ENCODE measurements at regions not wholly inside any gene's neighbourhood (a gene's known extent, or its start where the extent isn't known, plus 50 kb on each side); places are given as distances from the start of the nearest gene placed in this dataset.

- Mint-ChIP-seq H3K9me3 (ENCODE audit: low read depth) (no peaks in the 10 kb centered on the region), H3K27me3 (no peaks in the 10 kb centered on the region), H3K36me3 (ENCODE audit: insufficient read depth) (no peaks in the 10 kb centered on the region), H3K4me3 (ENCODE audit: low read depth) (no peak overlapping the region), H3K4me1 (ENCODE audit: low read depth) (peaks cover 58% of the 10 kb centered on the region), H3K27ac (peak overlapping the region; percentile 95)
- DNase-seq (ENCODE audit: low spot score, unreplicated experiment) = no peak
- TF ChIP-seq CTCF (IDR thresholded peaks at IDR 0.05; ENCODE audit: unreplicated experiment) = no peak
These were observed 179.5 kb upstream of the NECTIN1 start for GRCh38 chr11:119908573-119908904.

- H3K27me3 Mint-ChIP-seq = no peaks in the 10 kb centered on the region
- DNase-seq (ENCODE audit: low spot score, unreplicated experiment) = no peak
- H3K27ac Mint-ChIP-seq = peak overlapping the region; percentile 95
- H3K4me1 Mint-ChIP-seq (ENCODE audit: low read depth) = peaks cover 63% of the 10 kb centered on the region
- H3K36me3 Mint-ChIP-seq (ENCODE audit: insufficient read depth) = no peaks in the 10 kb centered on the region
- peak; percentile 19 for TF ChIP-seq CTCF (IDR thresholded peaks at IDR 0.05; ENCODE audit: unreplicated experiment)
- no peaks in the 10 kb centered on the region for H3K9me3 Mint-ChIP-seq (ENCODE audit: low read depth)
- peak overlapping the region; percentile 37 for H3K4me3 Mint-ChIP-seq (ENCODE audit: low read depth)
These were observed 179.0 kb upstream of the NECTIN1 start for GRCh38 chr11:119907878-119908572.

DNA sequence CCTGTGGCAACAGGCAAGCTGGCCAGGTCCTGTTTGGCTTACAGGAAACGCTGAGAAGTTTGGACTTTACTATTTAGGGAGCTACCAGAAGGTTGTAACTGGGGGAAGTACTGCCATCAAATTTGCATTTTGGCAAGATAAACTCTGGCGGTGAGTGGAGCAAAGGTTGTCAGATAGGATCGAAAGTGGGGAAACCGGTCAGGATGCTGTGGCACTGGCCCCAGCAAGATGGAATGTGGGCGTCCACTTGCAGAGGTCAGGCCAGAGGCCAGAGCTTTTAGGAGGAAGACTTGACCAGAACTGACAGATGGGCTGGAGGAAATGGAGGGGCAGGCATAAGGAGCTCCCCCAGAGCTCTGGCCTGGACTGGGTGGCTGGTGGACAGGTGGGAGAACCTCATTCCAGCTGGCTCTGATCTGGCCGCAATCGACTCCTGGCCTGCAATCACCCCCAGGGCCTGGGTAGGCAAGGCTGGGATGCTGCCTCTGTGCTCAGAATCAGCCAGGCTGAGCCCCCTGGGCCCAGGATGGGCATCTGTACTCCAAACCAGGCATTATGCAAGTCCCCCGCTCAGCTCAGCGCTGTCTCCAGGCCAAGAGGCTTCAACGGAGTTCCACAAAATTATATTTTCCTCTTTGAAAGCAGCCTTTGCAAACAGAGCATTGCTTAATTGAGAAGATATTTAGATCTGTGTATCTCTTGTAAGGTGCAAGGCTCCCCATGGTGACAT is 178.3 kb upstream of the NECTIN1 start:
- Mint-ChIP-seq H3K27me3 (no peaks in the 10 kb centered on the region), H3K4me1 (ENCODE audit: low read depth) (peaks cover 71% of the 10 kb centered on the region), H3K36me3 (ENCODE audit: insufficient read depth) (no peaks in the 10 kb centered on the region), H3K9me3 (ENCODE audit: low read depth) (no peaks in the 10 kb centered on the region), H3K27ac (peak overlapping the region; percentile 95), H3K4me3 (ENCODE audit: low read depth) (peak overlapping the region; percentile 46)
- no peak for TF ChIP-seq CTCF (IDR thresholded peaks at IDR 0.05; ENCODE audit: unreplicated experiment)
- peak; percentile 51 for DNase-seq (ENCODE audit: low spot score, unreplicated experiment)

DNA sequence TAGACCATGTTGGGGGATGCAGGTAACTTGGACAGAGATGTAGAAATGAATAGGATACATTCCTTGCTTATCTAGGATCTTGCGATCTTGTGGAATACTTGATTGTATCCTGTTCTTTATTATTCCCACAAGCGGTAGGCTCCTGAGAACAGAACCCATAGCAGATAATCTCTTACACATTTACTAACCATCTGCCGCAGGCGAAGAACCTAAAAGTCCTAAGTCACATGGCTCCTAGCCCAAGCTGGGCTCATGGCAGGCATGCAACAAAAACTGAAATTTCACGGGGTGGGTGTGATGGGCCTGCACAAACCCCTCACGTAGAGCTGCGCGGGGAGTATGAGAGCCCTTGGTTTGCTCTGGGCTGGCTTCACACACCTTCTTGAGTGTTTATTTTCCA is 177.4 kb upstream of the NECTIN1 start:
- Mint-ChIP-seq H3K36me3 (ENCODE audit: insufficient read depth) (no peaks in the 10 kb centered on the region), H3K27ac (peak overlapping the region; percentile 95), H3K4me1 (ENCODE audit: low read depth) (peaks cover 75% of the 10 kb centered on the region), H3K27me3 (no peaks in the 10 kb centered on the region), H3K9me3 (ENCODE audit: low read depth) (no peaks in the 10 kb centered on the region), H3K4me3 (ENCODE audit: low read depth) (no peak overlapping the region)
- no peak for TF ChIP-seq CTCF (IDR thresholded peaks at IDR 0.05; ENCODE audit: unreplicated experiment)
- DNase-seq (ENCODE audit: low spot score, unreplicated experiment) = no peak

DNA sequence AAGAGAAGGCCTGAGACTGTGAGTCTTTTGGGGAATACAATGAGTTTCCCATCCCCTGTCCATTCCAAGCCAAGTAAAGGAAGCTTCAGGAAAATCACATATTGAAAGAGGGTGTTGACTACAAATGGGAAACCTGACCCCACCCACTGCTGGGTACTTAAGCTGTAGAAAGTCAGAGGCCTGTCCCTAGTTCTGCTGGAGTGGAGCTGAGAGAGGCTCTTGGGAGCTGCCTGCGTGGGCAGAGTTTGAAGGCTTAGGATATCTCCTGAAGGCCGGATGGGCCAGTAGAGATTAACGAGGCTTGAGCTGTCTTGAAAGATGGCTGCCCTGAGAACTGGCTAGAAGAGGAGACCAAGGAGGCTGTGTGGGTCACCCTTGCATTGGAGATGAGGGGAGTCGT is 176.2 kb upstream of the NECTIN1 start:
- no peak overlapping the region for H3K4me3 Mint-ChIP-seq (ENCODE audit: low read depth)
- no peak for DNase-seq (ENCODE audit: low spot score, unreplicated experiment)
- no peaks in the 10 kb centered on the region for H3K36me3 Mint-ChIP-seq (ENCODE audit: insufficient read depth)
- H3K4me1 Mint-ChIP-seq (ENCODE audit: low read depth) = peaks cover 75% of the 10 kb centered on the region
- H3K9me3 Mint-ChIP-seq (ENCODE audit: low read depth) = no peaks in the 10 kb centered on the region
- H3K27me3 Mint-ChIP-seq = no peaks in the 10 kb centered on the region
- H3K27ac Mint-ChIP-seq = no peak overlapping the region
- TF ChIP-seq CTCF (IDR thresholded peaks at IDR 0.05; ENCODE audit: unreplicated experiment) = no peak
